Liver (tissue), 3 donors: ENCODE measurements at regions not wholly inside any gene's neighbourhood (a gene's known extent, or its start where the extent isn't known, plus 50 kb on each side); places are given as distances from the start of the nearest gene placed in this dataset.

Source experiments
- CTCF ChIP-seq: fragments of 150-350 bp; IDR thresholded peaks from 2 replicates; pipeline ENCODE4 v1.5.1; 2017; ENCODE audit warnings: improper control_type of control experiment, low read depth, low read length; ENCODE audit not compliant: missing input control
- EGR1 ChIP-seq, 2 donors: IDR thresholded peaks; 2 replicates each; pipeline ENCODE4 v1.6.1; 2016 to 2018; ENCODE audit warnings: antibody characterized with exemption in 2 of 2, low read depth in 2 of 2
- GABPA ChIP-seq, 2 donors: IDR thresholded peaks in 1 of 2; conservative IDR thresholded peaks in 1 of 2; 2 replicates each; pipeline ENCODE4 v1.6.1; 2016; ENCODE audit warnings: antibody characterized with exemption in 2 of 2, mild to moderate bottlenecking in 1 of 2, moderate library complexity in 1 of 2
- HNF4G ChIP-seq: IDR thresholded peaks from 2 replicates; pipeline ENCODE4 v1.6.1; 2016; ENCODE audit warnings: antibody characterized with exemption
- JUND ChIP-seq, 2 donors: IDR thresholded peaks; 2 replicates each; pipeline ENCODE4 v1.6.1; 2016; ENCODE audit warnings: antibody characterized with exemption in 2 of 2
- RAD21 ChIP-seq, 2 donors: IDR thresholded peaks; 2 replicates each; pipeline ENCODE4 v1.6.1; 2016; ENCODE audit warnings: antibody characterized with exemption in 2 of 2, mild to moderate bottlenecking in 2 of 2
- SP1 ChIP-seq: IDR thresholded peaks from 2 replicates; pipeline ENCODE4 v1.6.1; 2018; ENCODE audit warnings: antibody characterized with exemption, mild to moderate bottlenecking
- TAF1 ChIP-seq: conservative IDR thresholded peaks from 2 replicates; pipeline ENCODE4 v1.6.1; 2016; ENCODE audit warnings: antibody characterized with exemption, mild to moderate bottlenecking
- YY1 ChIP-seq: IDR thresholded peaks from 2 replicates; pipeline ENCODE4 v1.6.1; 2016; ENCODE audit warnings: antibody characterized with exemption, mild to moderate bottlenecking
- ZBTB33 ChIP-seq: IDR thresholded peaks from 2 replicates; pipeline ENCODE4 v1.6.1; 2016; ENCODE audit warnings: antibody characterized with exemption
- TF ChIP-seq, protein P1 (sequence below): IDR thresholded peaks from 2 replicates; pipeline ENCODE4 v1.6.1; 2016; ENCODE audit warnings: antibody characterized with exemption
- TF ChIP-seq, protein P2 (sequence below): IDR thresholded peaks from 2 replicates; pipeline ENCODE4 v1.6.1; 2016; ENCODE audit warnings: antibody characterized with exemption
- donor health status: healthy.
- donor health status: healthy.

GRCh38 chr12:92255741-92256140, 110.1 kb upstream of the BTG1 start:
- TF ChIP-seq HNF4G (no peak), CTCF (no peak), JUND (IDR thresholded peaks at IDR 0.05) (no peak), ZBTB33 (no peak), EGR1 (IDR thresholded peaks at IDR 0.05; ENCODE audit: low read depth in 2 of 2) (no peak), RAD21 (IDR thresholded peaks at IDR 0.05) (no peak), GABPA (IDR thresholded peaks at IDR 0.05 in 1 of 2, conservative IDR thresholded peaks at IDR 0.05 in 1 of 2) (no peak), TAF1 (no peak), SP1 (no peak), YY1 (no peak)
- TF ChIP-seq, protein P1, sequence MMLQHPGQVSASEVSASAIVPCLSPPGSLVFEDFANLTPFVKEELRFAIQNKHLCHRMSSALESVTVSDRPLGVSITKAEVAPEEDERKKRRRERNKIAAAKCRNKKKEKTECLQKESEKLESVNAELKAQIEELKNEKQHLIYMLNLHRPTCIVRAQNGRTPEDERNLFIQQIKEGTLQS, result no peak
- TF ChIP-seq, protein P2, sequence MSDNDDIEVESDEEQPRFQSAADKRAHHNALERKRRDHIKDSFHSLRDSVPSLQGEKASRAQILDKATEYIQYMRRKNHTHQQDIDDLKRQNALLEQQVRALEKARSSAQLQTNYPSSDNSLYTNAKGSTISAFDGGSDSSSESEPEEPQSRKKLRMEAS, result no peak
